MM.1S (cell line): ENCODE measurements at regions not wholly inside any gene's neighbourhood (a gene's known extent, or its start where the extent isn't known, plus 50 kb on each side); places are given as distances from the start of the nearest gene placed in this dataset.

ENCODE experiments used
- DNase-seq: peaks from one replicate; pipeline ENCODE4 v3.0.0-alpha.2; 2015
- H2AFZ ChIP-seq: fragments of 300-600 bp; sonication (generic); 2 replicates; pipeline ENCODE4 v1.6.0; 2016; ENCODE audit warnings: antibody characterized with exemption, low read length
- H3F3A ChIP-seq: fragments of 300-600 bp; sonication (generic); 2 replicates; pipeline ENCODE4 v1.6.1; 2016; ENCODE audit warnings: mild to moderate bottlenecking, antibody characterized with exemption, low read length, moderate library complexity, mixed read lengths; ENCODE audit not compliant: insufficient read depth
- H3K27ac ChIP-seq: fragments of 300-600 bp; sonication (generic); 2 replicates; pipeline ENCODE4 v1.5.1; 2016; ENCODE audit warnings: mild to moderate bottlenecking, low read length
- H3K27me3 ChIP-seq: fragments of 300-600 bp; sonication (generic); replicated peaks from 2 replicates; pipeline ENCODE4 v1.6.0; 2016; ENCODE audit warnings: low read length; ENCODE audit not compliant: insufficient read depth
- H3K36me3 ChIP-seq: fragments of 300-600 bp; sonication (generic); replicated peaks from 2 replicates; pipeline ENCODE4 v1.6.1; 2016; ENCODE audit warnings: mild to moderate bottlenecking, low read length, mixed read lengths; ENCODE audit not compliant: insufficient read depth
- H3K4me1 ChIP-seq: fragments of 300-600 bp; sonication (generic); 2 replicates; pipeline ENCODE4 v1.6.1; 2016; ENCODE audit warnings: low read length, mixed read lengths
- H3K4me2 ChIP-seq: fragments of 300-600 bp; sonication (generic); 2 replicates; pipeline ENCODE4 v1.6.0; 2016; ENCODE audit warnings: low read depth, low read length
- H3K4me3 ChIP-seq: fragments of 300-600 bp; sonication (generic); 2 replicates; pipeline ENCODE4 v1.5.1; 2016; ENCODE audit warnings: low read length, mixed read lengths
- H3K79me2 ChIP-seq: fragments of 300-600 bp; sonication (generic); 2 replicates; pipeline ENCODE4 v1.6.1; 2016; ENCODE audit warnings: mixed run types, low read length, mixed read lengths
- H3K9ac ChIP-seq: fragments of 300-600 bp; sonication (generic); 2 replicates; pipeline ENCODE4 v1.6.1; 2016; ENCODE audit warnings: low read length, mixed read lengths
- H3K9me2 ChIP-seq: fragments of 300-600 bp; sonication (generic); replicated peaks from 2 replicates; pipeline ENCODE4 v1.6.1; 2016; ENCODE audit warnings: mild to moderate bottlenecking, low read length, mixed read lengths; ENCODE audit not compliant: insufficient read depth
- H3K9me3 ChIP-seq: fragments of 300-600 bp; sonication (generic); replicated peaks from 2 replicates; pipeline ENCODE4 v1.6.1; 2016; ENCODE audit warnings: mild to moderate bottlenecking, low read length, mixed read lengths; ENCODE audit not compliant: insufficient read depth
- H4K20me1 ChIP-seq: fragments of 300-600 bp; sonication (generic); 2 replicates; pipeline ENCODE4 v1.6.1; 2016; ENCODE audit warnings: mild to moderate bottlenecking, low read length, moderate library complexity, mixed read lengths; ENCODE audit not compliant: insufficient read depth
- EZH2 ChIP-seq: fragments of 300-600 bp; sonication (generic); optimal IDR thresholded peaks from 2 replicates; pipeline ENCODE3; 2017; ENCODE audit warnings: low read depth, mild to moderate bottlenecking, antibody characterized with exemption, low read length, mixed read lengths
- EZH2phosphoT487 ChIP-seq: fragments of 300-600 bp; sonication (generic); IDR thresholded peaks from 2 replicates; pipeline ENCODE4 v1.6.1; 2018; ENCODE audit warnings: antibody characterized with exemption, low read length
- TF ChIP-seq, protein P1 (sequence below): fragments of 300-600 bp; sonication (generic); IDR thresholded peaks from 2 replicates; pipeline ENCODE4 v1.5.1; 2016; ENCODE audit warnings: antibody characterized with exemption, low read length, mixed read lengths

DNA sequence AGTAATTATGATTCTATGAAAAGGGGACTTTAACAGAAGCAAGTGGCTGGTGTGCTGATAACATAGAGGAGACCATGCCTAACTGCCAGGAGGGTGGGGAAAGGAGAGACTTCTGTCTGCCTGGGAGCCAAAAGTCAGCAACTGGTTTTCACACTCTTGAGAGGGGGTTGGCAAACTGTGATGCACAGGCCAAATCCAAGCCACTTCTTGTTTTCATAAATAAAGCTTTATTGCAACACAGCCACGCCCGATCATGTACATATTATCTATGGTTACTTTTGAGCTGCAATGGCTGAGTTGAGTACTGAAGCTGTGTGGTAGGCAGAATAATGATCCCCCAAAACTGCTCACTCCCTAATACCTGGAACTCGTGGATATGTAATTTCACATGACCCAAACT is 208.4 kb downstream of the LNPK start:
- Histone ChIP-seq H3K79me2 (no peaks in the 10 kb centered on the region), H3K27me3 (no peaks in the 10 kb centered on the region), H4K20me1 (no peaks in the 10 kb centered on the region), H3K36me3 (no peaks in the 10 kb centered on the region), H3K27ac (no peak overlapping the region), H3K9me3 (no peaks in the 10 kb centered on the region), H3F3A (no peaks in the 10 kb centered on the region), H3K4me1 (no peaks in the 10 kb centered on the region), H3K9ac (no peak overlapping the region), H2AFZ (no peak overlapping the region), H3K9me2 (no peaks in the 10 kb centered on the region), H3K4me2 (no peak overlapping the region), H3K4me3 (no peak overlapping the region)
- DNase-seq, result no peak
- TF ChIP-seq, protein P1, sequence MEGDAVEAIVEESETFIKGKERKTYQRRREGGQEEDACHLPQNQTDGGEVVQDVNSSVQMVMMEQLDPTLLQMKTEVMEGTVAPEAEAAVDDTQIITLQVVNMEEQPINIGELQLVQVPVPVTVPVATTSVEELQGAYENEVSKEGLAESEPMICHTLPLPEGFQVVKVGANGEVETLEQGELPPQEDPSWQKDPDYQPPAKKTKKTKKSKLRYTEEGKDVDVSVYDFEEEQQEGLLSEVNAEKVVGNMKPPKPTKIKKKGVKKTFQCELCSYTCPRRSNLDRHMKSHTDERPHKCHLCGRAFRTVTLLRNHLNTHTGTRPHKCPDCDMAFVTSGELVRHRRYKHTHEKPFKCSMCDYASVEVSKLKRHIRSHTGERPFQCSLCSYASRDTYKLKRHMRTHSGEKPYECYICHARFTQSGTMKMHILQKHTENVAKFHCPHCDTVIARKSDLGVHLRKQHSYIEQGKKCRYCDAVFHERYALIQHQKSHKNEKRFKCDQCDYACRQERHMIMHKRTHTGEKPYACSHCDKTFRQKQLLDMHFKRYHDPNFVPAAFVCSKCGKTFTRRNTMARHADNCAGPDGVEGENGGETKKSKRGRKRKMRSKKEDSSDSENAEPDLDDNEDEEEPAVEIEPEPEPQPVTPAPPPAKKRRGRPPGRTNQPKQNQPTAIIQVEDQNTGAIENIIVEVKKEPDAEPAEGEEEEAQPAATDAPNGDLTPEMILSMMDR, result no peak
- TF ChIP-seq EZH2phosphoT487, result no peak

DNA sequence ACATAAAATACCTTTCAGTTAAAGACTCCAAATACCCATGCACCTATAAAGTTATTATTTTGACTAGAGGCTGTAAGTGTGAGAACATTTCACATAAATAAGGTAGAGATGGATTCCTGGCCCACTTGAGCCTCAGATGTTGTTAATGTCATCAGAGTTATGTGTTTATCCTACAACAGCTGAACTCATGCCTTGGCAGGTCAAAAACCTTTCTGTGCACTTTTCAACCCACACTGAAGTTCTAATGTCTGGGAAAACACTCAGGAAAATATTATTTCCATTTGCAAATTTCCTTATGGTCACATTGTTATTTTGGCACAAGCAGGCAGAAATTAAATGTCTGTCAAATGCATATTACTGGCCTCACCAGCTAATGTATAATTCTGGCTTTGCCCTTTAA is 209.2 kb downstream of the LNPK start:
- Histone ChIP-seq H3K4me3 (no peak overlapping the region), H4K20me1 (no peaks in the 10 kb centered on the region), H3F3A (no peaks in the 10 kb centered on the region), H3K4me1 (no peaks in the 10 kb centered on the region), H3K79me2 (no peaks in the 10 kb centered on the region), H3K27ac (no peak overlapping the region), H3K9ac (no peak overlapping the region), H2AFZ (no peak overlapping the region), H3K9me2 (no peaks in the 10 kb centered on the region), H3K9me3 (no peaks in the 10 kb centered on the region), H3K36me3 (no peaks in the 10 kb centered on the region), H3K4me2 (no peak overlapping the region), H3K27me3 (no peaks in the 10 kb centered on the region)
- TF ChIP-seq EZH2phosphoT487 (no peak), EZH2 (no peak)
- TF ChIP-seq, protein P1, result no peak
- no peak for DNase-seq

DNA sequence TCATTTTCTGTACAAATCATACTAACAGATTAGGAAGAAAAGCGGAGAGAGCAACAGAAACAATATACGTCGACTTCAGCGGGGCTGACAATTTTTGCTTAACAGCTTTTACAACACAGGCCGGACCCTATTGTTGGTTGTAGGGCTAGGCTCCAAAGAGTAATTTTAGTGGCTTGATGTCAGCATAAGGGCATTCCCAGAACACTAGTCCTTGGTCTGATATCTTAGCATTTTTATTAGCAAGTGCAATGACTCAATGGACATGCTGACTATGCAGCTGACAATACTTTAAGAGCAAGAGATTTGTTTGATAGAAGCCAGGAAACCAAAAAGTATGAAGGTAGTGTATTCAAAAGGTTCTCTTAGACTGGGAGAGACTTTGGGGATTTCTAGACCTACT is 209.9 kb downstream of the LNPK start:
- no peak overlapping the region for H3K27ac ChIP-seq
- H3F3A ChIP-seq, result no peaks in the 10 kb centered on the region
- H3K9ac ChIP-seq, result no peak overlapping the region
- H3K4me1 ChIP-seq, result no peaks in the 10 kb centered on the region
- H3K9me3 ChIP-seq, result no peaks in the 10 kb centered on the region
- DNase-seq, result no peak
- TF ChIP-seq EZH2 (no peak), EZH2phosphoT487 (no peak)
- TF ChIP-seq, protein P1, result no peak
- no peaks in the 10 kb centered on the region for H4K20me1 ChIP-seq
- no peak overlapping the region for H3K4me3 ChIP-seq
- H2AFZ ChIP-seq, result no peak overlapping the region
- H3K4me2 ChIP-seq, result no peak overlapping the region
- no peaks in the 10 kb centered on the region for H3K79me2 ChIP-seq
- no peaks in the 10 kb centered on the region for H3K27me3 ChIP-seq
- H3K9me2 ChIP-seq, result no peaks in the 10 kb centered on the region
- H3K36me3 ChIP-seq, result no peaks in the 10 kb centered on the region
